MCF 10A (cell line): ENCODE measurements at regions not wholly inside any gene's neighbourhood (a gene's known extent, or its start where the extent isn't known, plus 50 kb on each side); places are given as distances from the start of the nearest gene placed in this dataset.
A peak's percentile ranks its signal among the peaks of the same experiment; 100 is the strongest.

Experiments used
- BruUV-seq: library from RNA; stranded (reverse); fragments of 400-500 nt; replicated peaks from 2 replicates; lab custom pipeline; 2021; lab: Mats Ljungman, UMichigan
- CTCF ChIA-PET: fragments of 300-600 bp; sonication (Branson Sonifier 250); formaldehyde crosslinking; extraction: SDS; loops from one replicate; lab custom pipeline; 2021; ENCODE audit warnings: antibody characterized with exemption, inconsistent platforms; lab: Yijun Ruan, JAX
- POLR2A ChIA-PET: fragments of 300-600, 350-650 bp; sonication (Branson Sonifier 250); formaldehyde crosslinking; extraction: SDS; loops from one replicate; lab custom pipeline; 2020; ENCODE audit warnings: antibody characterized with exemption, inconsistent platforms; lab: Yijun Ruan, JAX
- DNase-seq: peaks from one replicate; pipeline ENCODE4 v3.0.0-alpha.2; 2018; ENCODE audit not compliant: unreplicated experiment
- H3K27ac Mint-ChIP-seq: one replicate; pipeline ENCODE4 v1.8.0; 2022; ENCODE audit warnings: mild to moderate bottlenecking, low read depth, mixed read lengths; ENCODE audit not compliant: unreplicated experiment
- H3K27me3 Mint-ChIP-seq: one replicate; pipeline ENCODE4 v1.8.0; 2022; ENCODE audit warnings: mixed read lengths; ENCODE audit not compliant: insufficient read depth, unreplicated experiment
- H3K36me3 Mint-ChIP-seq: one replicate; pipeline ENCODE4 v1.8.0; 2022; ENCODE audit warnings: mild to moderate bottlenecking, moderate library complexity, mixed read lengths; ENCODE audit not compliant: insufficient read depth, unreplicated experiment
- H3K4me1 Mint-ChIP-seq: one replicate; pipeline ENCODE4 v1.8.0; 2022; ENCODE audit warnings: mixed read lengths; ENCODE audit not compliant: insufficient read depth, unreplicated experiment
- H3K4me3 Mint-ChIP-seq: one replicate; pipeline ENCODE4 v1.8.0; 2022; ENCODE audit warnings: mild to moderate bottlenecking, moderate library complexity, mixed read lengths; ENCODE audit not compliant: unreplicated experiment
- H3K9me3 Mint-ChIP-seq: one replicate; pipeline ENCODE4 v1.8.0; 2022; ENCODE audit warnings: mixed read lengths; ENCODE audit not compliant: unreplicated experiment
- CTCF ChIP-seq: fragments of 200-600 bp; IDR thresholded peaks from one replicate; pipeline ENCODE4 v1.8.0; 2022; ENCODE audit warnings: antibody characterized with exemption, mild to moderate bottlenecking; ENCODE audit not compliant: unreplicated experiment
- intact Hi-C: fragments of 100-400 bp; cut with micrococcal nuclease; formaldehyde crosslinking; loops from 2 replicates; pipeline ENCODE4 v1.14.1; 2022

GRCh38 chr5:67969176-67969575 is 246.4 kb upstream of the PIK3R1 start:
- CTCF ChIA-PET, result interaction anchor here (0.8 to 1.2 kb wide), 3 partner anchors 15 to 723 kb away, joined by 3 to 4 read pairs (median 3); no protein-coding TSS in a partner anchor
- POLR2A ChIA-PET, result interaction anchor here (0.6 to 3.1 kb wide), 12 partner anchors 9 to 1307 kb away, joined by 3 to 23 read pairs (median 4); partner anchors contain the start of gene PIK3R1
- DNase-seq, result no peak
- no peaks in the 10 kb centered on the region for H3K27me3 Mint-ChIP-seq
- H3K4me3 Mint-ChIP-seq, result no peak overlapping the region
- no peak for TF ChIP-seq CTCF
- intact Hi-C loops, result no loop called here
- H3K4me1 Mint-ChIP-seq, result peaks cover 29% of the 10 kb centered on the region
- no peaks in the 10 kb centered on the region for H3K36me3 Mint-ChIP-seq
- no TSS peak for BruUV-seq
- H3K9me3 Mint-ChIP-seq, result no peaks in the 10 kb centered on the region
- H3K27ac Mint-ChIP-seq, result no peak overlapping the region

- POLR2A ChIA-PET, result interaction anchor here (0.9 kb wide), 1 partner anchor 23 kb away, joined by 3 read pairs; no protein-coding TSS in a partner anchor
- H3K27me3 Mint-ChIP-seq, result no peaks in the 10 kb centered on the region
- H3K4me3 Mint-ChIP-seq, result no peak overlapping the region
- H3K27ac Mint-ChIP-seq, result no peak overlapping the region
- no peak for DNase-seq
- no peaks in the 10 kb centered on the region for H3K36me3 Mint-ChIP-seq
- intact Hi-C loops, result no loop called here
- CTCF ChIA-PET, result no interaction called here
- no peaks in the 10 kb centered on the region for H3K9me3 Mint-ChIP-seq
- no TSS peak for BruUV-seq
- peaks cover 18% of the 10 kb centered on the region for H3K4me1 Mint-ChIP-seq
- no peak for TF ChIP-seq CTCF
Observed at GRCh38 chr5:67966712-67967111, 248.8 kb upstream of the PIK3R1 start.

GRCh38 chr5:67964619-67965018 is 250.9 kb upstream of the PIK3R1 start:
- H3K4me1 Mint-ChIP-seq, result peaks cover 11% of the 10 kb centered on the region
- TF ChIP-seq CTCF, result no peak
- no peak overlapping the region for H3K4me3 Mint-ChIP-seq
- no peak overlapping the region for H3K27ac Mint-ChIP-seq
- CTCF ChIA-PET, result no interaction called here
- POLR2A ChIA-PET, result interaction anchor here (0.6 to 1.0 kb wide), 2 partner anchors 57 to 307 kb away, joined by 3 read pairs; no protein-coding TSS in a partner anchor
- DNase-seq, result no peak
- BruUV-seq, result no TSS peak
- H3K9me3 Mint-ChIP-seq, result no peaks in the 10 kb centered on the region
- no peaks in the 10 kb centered on the region for H3K27me3 Mint-ChIP-seq
- no peaks in the 10 kb centered on the region for H3K36me3 Mint-ChIP-seq
- intact Hi-C loops, result no loop called here

GRCh38 chr5:67963789-67964519 is 251.6 kb upstream of the PIK3R1 start:
- ChIA-PET POLR2A (interaction anchor here (0.7 to 1.0 kb wide), 2 partner anchors 8 to 307 kb away, joined by 3 read pairs; no protein-coding TSS in a partner anchor), CTCF (no interaction called here)
- no peak overlapping the region for H3K4me3 Mint-ChIP-seq
- no peaks in the 10 kb centered on the region for H3K9me3 Mint-ChIP-seq
- H3K36me3 Mint-ChIP-seq, result no peaks in the 10 kb centered on the region
- no peak for TF ChIP-seq CTCF
- peak overlapping the region; percentile 54 for H3K27ac Mint-ChIP-seq
- DNase-seq, result no peak
- no TSS peak for BruUV-seq
- intact Hi-C loops, result no loop called here
- no peaks in the 10 kb centered on the region for H3K27me3 Mint-ChIP-seq
- H3K4me1 Mint-ChIP-seq, result peaks cover 8% of the 10 kb centered on the region
